GM21526 (cell line): ENCODE measurements at regions not wholly inside any gene's neighbourhood (a gene's known extent, or its start where the extent isn't known, plus 50 kb on each side); places are given as distances from the start of the nearest gene placed in this dataset.

ENCODE experiments used
- ATAC-seq: cut with Tn5 transposase; IDR thresholded peaks from one replicate; pipeline ENCODE4 v1.9.1; 2021; ENCODE audit warnings: moderate library complexity; ENCODE audit not compliant: unreplicated experiment, low FRiP score

DNA sequence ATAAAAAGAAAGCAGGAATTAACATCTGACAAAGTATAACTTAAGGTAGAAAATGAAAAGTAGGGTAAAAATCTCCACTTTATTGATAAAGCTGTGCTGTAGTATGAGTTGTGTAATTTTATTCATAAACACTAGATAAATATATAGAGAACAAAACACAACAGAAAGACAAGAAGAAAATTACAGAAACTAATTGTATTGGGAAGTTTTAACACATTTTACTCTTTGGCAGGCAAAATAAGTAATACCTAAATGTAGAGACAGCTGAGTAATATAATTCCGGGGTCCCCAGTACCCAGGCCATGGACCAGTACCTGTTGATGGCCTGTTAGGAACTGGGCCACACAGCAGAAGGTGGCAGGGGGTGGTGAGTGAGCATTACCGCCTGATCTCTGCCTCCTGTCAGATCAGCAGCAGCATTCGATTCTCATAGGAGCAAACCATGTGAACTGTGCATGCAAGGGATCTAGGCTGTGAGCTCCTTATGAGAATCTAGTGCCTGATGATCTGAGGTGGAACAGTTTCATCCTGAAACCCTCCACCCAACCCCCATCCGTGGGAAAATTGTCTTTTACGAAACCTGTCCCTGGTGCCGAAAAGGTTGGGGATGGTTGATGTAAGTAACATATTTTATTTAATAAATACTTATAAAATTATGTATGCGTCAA, 84.4 kb upstream of the ETV6 start:
- no peak for ATAC-seq

DNA sequence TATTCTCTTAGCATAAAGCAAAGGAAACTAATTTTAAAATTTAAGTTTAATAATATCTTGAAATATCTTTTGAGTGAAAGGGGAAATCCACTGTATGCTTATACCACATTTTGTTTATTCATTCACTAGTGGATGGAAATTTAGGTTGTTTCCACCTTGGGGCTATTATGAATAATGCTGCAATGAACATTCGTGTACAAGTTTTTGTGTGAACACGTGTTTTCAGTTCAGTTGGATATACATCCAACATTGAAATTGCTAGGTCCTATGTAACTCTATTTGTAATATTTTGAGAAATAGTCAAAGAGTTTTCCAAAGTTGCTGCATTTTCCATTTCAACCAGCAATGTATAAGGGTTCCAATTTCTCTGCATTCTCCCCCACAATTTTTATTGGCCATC, 83.7 kb upstream of the ETV6 start:
- ATAC-seq, result no peak

DNA sequence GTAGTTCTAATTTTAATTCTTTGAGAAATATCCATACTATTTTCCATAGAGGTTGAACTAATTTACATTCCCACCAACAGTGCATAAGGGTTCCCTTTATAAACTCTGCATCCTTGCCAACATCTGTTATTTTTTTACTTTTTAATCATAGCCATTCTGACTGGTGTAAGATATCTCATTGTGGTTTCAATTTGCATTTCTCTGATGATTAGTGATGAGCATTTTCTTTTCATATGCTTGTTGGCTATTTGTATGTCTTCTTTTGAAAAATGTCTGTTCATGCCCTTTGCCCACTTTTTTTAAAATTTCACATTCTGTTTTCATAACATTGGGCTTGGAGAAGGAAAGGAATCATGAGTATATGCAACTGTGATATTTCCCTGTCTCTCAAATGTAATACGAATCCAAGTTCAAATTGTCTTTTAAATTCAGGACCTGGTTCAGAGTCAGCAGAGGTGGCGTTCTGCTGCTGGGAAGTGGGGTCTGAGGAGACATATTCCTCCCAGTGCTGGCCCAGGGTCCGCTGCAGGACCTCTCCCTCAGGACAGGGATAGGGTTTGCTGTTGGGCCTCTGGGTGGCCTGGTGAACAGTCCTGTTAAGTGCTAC, 81.2 kb upstream of the ETV6 start:
- ATAC-seq, result no peak

DNA sequence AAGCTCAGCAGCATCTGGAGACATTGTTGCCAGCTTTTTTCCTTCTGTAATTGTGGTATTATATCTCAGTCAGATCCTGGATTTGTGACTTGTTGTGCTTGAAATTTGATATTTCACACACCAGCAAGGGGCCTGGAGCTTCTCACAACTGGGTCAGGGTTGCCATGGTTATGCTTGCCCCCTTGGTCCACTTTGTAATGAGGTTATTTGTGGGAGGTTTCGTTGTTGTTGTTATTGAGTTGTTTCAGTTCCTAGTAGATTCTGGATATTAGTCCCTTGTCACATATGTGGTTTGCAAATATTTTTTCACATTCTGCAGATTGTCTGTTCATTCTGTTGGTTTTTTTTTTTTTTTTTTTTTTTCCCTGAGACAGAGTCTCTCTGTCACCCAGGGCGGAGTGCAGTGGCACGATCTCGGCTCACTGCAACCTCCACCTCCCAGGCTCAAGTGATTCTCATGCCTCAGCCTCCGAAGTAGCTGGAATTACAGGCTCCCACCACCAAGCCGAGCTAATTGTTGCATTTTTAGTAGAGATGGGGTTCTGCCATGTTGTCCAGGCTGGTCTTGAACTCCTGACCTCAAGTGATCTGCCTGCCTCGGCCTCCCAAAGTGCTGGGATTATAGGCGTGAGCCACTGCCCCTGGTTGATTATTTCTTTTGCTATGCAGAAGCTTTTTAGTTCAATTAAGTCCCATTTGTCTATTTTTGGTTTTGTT, 80.6 kb upstream of the ETV6 start:
- ATAC-seq, result peak; percentile 92

DNA sequence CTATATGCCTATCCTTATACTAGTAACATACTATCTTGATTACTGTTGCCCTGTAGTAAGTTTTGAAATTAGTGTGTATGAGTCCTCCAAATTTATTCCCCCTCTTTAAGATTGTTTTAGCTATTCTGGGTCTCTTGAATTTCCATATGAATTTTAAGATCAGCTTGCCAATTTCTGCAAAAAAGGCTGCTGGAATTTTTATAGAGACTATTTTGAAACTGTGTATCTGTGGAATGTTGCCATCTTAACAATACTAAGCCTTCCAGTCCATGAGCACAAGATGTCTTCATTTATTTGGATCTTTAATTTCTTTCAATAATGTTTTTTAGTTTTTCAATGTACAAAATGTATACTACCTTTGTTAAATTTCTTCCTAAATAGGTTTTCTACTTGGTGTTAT, 79.8 kb upstream of the ETV6 start:
- no peak for ATAC-seq

DNA sequence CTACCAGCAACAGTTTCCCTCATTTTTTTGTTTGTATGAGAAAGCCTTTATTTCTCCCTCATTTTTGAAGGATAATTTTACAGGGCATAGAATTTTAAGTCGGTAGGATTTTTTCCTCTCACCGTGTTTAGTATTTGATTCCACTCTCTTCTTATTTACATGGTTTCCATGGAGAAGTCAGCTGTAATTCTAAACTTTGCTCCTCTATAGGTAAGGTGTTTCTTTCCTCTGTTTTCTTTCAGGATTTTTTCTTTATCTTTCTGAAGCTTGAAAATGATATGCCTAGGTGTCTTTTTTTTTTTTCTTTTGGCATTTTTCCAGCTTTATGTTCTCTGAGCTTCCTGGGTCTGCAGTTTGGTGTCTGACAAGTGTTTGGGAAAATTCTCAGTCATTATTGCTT, 75.6 kb upstream of the ETV6 start:
- no peak for ATAC-seq

DNA sequence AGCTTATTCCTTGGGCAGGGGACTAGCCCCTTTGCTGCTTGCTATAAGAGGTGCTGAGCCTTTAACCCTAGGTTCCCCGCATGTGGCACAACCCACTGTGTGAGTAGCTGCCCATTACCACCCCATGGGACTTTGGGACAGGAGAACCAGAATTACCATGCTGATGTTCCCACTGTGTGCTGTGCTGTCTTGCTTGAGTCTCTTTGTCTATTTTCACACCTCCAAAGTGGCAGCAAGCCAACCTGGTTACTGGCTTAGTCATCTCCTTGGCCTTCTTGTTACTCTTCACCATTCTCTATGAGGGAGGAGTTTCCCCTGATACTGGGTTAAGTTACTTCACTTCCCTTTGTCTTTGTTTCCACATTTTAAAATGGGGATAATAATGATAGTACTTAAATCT, 73.4 kb upstream of the ETV6 start:
- no peak for ATAC-seq

DNA sequence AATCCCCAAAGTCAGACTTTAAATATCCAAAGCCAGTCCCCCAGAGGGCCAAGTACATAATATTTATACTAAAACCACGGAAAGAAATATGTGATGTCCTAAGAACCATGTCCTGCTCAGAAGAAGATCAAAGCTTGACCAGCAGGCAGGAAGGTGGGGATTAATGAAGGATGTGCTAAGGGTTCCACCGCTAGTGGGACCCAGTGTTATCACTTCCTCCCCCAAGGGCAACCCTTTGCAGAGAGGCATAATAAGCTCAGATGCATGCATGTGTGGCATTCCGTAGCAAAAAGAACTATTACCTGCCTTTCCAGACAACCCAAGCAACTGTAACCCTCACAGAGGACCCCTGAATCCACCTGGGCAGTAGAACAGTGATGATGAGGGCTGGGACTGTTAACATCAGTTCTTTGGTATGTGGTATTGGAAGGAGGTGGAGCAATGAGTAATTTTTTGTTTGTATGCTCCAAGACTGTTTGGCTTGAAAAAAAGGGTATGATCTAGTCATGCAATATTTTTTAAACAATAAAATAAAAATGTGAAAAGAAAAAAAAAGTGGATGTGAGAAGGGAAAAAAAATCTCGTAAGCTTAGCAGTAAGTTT, 71.7 kb upstream of the ETV6 start:
- no peak for ATAC-seq

DNA sequence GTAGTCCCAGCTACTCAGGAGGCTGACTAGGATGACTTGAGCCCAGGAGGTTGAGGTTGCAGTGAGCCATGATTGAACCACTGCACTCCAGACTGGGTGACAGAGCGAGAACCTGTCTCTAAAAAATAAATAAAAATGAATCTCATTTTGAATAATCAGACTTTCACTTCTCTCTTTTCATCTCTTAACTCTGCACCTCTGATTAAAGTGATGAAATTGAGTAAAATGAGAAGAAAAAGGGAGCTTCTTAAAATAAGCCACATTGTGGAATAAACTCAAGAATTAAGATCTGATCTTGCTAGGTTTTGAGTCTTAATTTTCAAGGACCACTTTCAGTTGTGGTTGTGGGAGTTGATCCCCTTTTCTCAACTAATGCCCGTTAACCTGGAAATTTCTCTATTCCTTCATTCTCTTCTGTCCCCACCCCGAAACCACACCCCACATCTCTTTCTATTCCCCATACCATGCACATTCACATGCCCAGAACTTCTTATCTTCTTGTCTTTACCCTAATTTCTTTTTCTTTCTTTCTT, 70.9 kb upstream of the ETV6 start:
- ATAC-seq, result peak; percentile 76

DNA sequence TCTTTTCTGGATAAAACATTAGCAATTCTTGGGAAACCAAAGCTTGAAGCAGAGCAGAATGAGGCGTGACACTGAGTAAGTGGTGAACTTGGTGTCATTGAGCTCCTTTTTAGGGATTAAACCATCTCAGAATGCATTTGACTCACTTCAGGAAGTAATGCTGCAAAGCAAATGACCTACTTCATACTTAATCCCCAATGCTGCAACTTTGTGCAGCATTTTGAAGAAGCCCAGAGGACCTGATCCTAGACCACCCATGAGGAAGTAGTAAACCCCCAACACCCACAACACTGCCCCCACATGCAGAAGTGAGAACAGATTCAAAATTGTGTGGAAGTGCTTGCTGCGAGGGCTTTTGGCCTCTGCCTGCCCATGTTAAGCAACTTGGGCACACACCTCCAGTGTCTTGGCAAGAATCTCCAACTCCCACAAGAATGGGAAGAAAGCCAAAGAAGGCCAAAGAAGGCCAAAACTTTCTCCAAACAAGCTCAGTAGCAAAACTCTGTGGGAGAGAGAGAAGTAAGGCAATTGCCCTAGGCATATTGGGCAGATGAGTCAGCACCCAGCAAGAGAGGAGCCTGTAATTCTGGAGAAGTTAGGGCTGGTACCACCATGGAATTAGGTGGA, 69.2 kb upstream of the ETV6 start:
- ATAC-seq, result no peak

DNA sequence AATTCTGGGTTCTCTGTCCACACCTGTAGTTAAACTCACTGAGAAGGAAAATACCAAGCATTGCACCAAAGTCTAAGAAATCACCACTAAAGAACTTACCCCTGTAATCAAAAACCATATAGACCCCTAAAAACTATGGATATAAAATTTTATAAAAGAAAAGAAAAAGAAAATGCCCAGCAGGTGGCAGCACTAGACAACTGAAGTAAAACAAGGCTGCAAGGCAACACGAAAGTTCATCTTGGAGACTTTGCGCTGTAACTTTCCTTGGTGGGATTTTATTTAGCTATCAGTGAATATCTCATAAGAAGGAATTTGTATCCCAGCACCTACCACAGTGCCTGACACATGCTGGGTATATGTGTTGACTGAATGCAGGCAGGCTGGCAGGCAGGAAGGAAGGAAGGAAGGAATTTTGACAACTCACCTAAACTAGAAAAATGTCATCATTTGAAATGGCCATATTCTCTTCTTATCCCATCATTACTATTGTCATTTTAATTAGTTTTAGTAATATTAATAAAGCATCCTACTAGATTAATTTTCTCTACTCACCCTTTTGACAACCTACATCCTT, 68.2 kb upstream of the ETV6 start:
- no peak for ATAC-seq

DNA sequence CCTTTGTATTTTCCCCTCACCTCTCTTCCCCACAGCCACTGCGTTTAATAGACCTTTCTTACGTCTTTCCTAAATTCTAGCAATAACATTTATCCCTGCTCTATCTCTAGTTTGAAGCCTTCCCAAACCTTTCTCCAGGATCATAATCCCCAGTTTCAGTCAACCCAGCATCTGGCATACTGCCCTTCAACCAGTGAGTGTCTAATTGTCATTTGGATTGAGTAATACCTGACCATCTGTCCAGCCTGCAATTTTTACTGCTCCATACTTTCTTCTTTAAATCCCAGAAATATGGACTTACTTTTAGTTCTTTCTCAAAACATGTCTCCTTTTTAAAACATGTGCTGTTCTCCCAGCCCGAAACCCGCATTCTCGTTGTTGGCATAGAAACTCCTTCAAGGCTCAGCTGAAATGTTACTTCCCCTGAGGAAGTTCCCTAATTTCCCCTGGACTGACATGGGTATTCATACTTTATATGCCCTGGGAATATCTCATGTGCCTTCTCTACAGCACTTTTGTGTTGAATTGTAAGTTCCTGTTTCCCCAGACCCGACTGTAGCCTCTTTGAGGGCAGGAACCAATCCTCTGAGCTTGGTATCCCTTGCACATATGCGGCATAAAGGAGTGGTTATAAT, 65.1 kb upstream of the ETV6 start:
- ATAC-seq, result no peak

DNA sequence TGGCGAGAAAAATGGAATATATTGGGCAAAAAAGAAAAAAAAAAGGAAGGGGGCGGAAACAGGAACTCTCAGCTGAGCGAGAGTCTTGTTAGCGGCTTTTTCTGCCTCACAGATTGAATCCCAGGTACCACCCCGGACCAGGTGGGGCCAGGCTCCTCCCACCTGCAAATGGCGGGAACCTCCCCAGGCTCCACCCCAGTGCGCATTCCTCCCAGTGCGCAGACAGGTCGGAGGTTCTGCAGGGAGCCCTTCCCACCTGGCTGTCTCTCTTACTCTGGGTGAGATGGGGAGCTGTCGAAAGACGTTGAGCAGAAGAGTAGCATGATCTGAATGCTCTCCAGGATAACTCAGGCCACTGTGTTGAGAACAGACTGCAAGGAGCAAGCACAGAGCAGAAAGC, 57.0 kb upstream of the ETV6 start:
- no peak for ATAC-seq

DNA sequence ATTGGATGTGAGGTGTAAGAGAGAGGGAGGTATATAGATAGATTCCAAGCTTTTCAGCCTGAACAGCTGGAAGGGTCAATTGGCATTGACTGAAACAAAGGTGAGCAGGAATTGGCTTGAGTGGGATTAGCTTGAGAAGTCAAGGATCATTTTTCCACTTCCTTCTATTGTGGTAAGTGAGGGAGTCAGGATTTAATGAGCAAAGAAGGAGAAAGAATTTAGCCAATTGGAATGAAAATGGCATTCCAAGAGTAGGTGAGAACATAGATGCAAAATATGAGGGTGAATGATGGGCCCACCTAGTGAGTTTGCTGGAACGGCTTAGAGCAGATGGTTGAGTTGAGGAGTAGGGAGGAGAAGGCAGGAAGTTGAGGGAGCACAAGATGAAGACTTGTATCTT, 56.5 kb upstream of the ETV6 start:
- no peak for ATAC-seq

DNA sequence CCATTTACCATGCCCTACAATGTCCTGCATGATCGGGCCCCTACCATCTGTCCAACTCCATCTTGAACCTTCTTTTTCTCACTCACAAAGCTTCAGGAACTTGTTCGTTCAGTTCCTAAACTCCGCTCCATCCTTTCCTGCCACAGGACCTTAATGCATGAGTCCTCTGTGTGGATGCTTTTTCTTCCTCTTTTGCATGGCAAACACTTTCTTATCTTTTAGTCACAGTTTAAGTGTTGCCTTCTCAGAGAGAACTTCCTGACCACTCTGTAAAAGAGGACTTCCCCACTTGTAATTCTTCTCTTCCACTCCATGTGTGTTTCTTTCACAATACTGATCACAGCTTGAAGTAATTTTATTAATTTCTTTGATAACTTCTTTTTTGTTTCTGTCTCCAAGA, 54.4 kb upstream of the ETV6 start:
- no peak for ATAC-seq

DNA sequence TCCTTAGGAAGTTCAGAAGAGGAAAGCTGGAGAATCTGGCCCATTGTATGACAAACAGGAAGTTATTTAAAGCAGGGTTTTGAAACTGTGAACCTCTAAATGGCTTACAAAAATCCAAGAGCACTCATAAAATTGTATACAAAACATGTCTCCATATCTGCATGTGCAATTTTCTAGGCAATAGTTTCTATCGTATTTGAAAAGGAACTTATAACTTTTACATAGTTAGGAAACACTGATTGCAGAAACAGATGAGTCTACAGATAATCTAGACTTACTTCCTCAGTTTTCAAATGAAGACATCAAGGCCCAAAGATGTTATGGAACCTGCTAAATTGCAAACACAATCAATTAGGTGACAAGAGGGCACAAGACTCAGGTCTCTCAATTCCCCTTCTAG, 53.3 kb upstream of the ETV6 start:
- ATAC-seq, result no peak

DNA sequence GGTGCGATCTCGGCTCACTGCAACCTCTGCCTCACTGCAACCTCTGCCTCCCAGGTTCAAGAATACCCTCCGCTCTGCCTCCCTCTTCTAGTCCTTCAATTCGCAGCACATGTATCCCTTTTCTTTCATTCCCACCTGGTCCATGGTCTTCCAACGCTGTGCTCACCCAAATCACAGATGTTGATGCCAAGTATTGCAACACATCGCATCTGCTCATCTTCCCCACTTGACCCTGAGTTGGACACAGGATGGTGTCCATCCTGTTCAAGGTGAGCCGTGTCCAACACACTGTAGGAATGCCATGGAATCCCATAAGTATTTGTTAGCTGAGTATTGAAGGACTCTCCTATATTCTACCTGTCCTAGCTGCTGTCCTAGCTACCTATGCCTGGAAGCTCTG, 50.6 kb upstream of the ETV6 start:
- no peak for ATAC-seq
